ENCODE measurements at regions not wholly inside any gene's neighbourhood (a gene's known extent, or its start where the extent isn't known, plus 50 kb on each side); places are given as distances from the start of the nearest gene placed in this dataset.
"Not testable (repeated sequence)": the region's sequence is repeated elsewhere in the genome, so short reads cannot be mapped to it uniquely, and the experiment has no call there.

GRCh38 chr21:19440792-19441655 lies 1037.4 kb upstream of the TMPRSS15 start:
- DNase-seq, result no peak

GRCh38 chr21:19458295-19458694 lies 1054.7 kb upstream of the TMPRSS15 start:
- no peak for DNase-seq

GRCh38 chr21:19461481-19462205 lies 1058.1 kb upstream of the TMPRSS15 start:
- DNase-seq, result no peak

- no peak for DNase-seq
These were observed 1060.4 kb upstream of the TMPRSS15 start for GRCh38 chr21:19463966-19464365.

GRCh38 chr21:19468991-19469715 lies 1065.6 kb upstream of the TMPRSS15 start:
- no peak for DNase-seq

GRCh38 chr21:19475525-19475924 lies 1071.9 kb upstream of the TMPRSS15 start:
- DNase-seq, result no peak

- DNase-seq, result no peak
These were observed 1086.3 kb upstream of the TMPRSS15 start for GRCh38 chr21:19489930-19490329.

- DNase-seq, result no peak
These were observed 1086.9 kb upstream of the TMPRSS15 start for GRCh38 chr21:19490481-19490880.

- DNase-seq, result not testable (repeated sequence)
These were observed 1090.1 kb upstream of the TMPRSS15 start for GRCh38 chr21:19493437-19494241.

GRCh38 chr21:19501115-19501514 lies 1097.5 kb upstream of the TMPRSS15 start:
- no peak for DNase-seq

GRCh38 chr21:19507682-19508260 lies 1104.2 kb upstream of the TMPRSS15 start:
- DNase-seq, result peak in 1 of 2 donors; percentile 12

GRCh38 chr21:19508442-19508841 lies 1104.9 kb upstream of the TMPRSS15 start:
- no peak for DNase-seq

- DNase-seq, result no peak
These were observed 1105.3 kb upstream of the TMPRSS15 start for GRCh38 chr21:19508844-19509243.

GRCh38 chr21:19510057-19510456 lies 1106.5 kb upstream of the TMPRSS15 start:
- no peak for DNase-seq

- DNase-seq, result no peak
These were observed 1107.1 kb upstream of the TMPRSS15 start for GRCh38 chr21:19510653-19511052.

- no peak for DNase-seq
These were observed 1118.8 kb upstream of the TMPRSS15 start for GRCh38 chr21:19522381-19522780.

- DNase-seq, result no peak
These were observed 1119.5 kb upstream of the TMPRSS15 start for GRCh38 chr21:19523061-19523460.

- DNase-seq, result no peak
These were observed 1120.2 kb upstream of the TMPRSS15 start for GRCh38 chr21:19523746-19524145.

- no peak for DNase-seq
These were observed 1125.4 kb upstream of the TMPRSS15 start for GRCh38 chr21:19529031-19529430.

- DNase-seq, result no peak
These were observed 1131.8 kb upstream of the TMPRSS15 start for GRCh38 chr21:19535356-19535755.

GRCh38 chr21:19537116-19537515 lies 1133.5 kb upstream of the TMPRSS15 start:
- DNase-seq, result no peak

GRCh38 chr21:19540287-19540686 lies 1136.7 kb upstream of the TMPRSS15 start:
- DNase-seq, result no peak
